H1 (cell line): ENCODE measurements at regions not wholly inside any gene's neighbourhood (a gene's known extent, or its start where the extent isn't known, plus 50 kb on each side); places are given as distances from the start of the nearest gene placed in this dataset.

Source experiments
- CTCF ChIA-PET: fragments of 300-600 bp; sonication (Branson Sonifier 250); formaldehyde crosslinking; loops from one replicate; lab custom pipeline; 2021; ENCODE audit not compliant: partially characterized antibody; lab: Charles Lee
- POLR2A ChIA-PET: fragments of 300-600 bp; sonication (Branson Sonifier 250); formaldehyde crosslinking; loops from one replicate; lab custom pipeline; 2021; ENCODE audit warnings: inconsistent platforms; ENCODE audit not compliant: partially characterized antibody; lab: Charles Lee
- DNase-seq, 2 experiments: peaks; one replicate each; pipeline versions ENCODE4 v3.0.0 to v3.0.0-alpha.2; 2010 to 2022; ENCODE audit warnings: low spot score in 2 of 2, low read depth in 1 of 2, mixed read lengths in 1 of 2
- FAIRE-seq: peaks from 2 replicates; lab custom pipeline; 2011; peaks lifted over from hg19 to GRCh38; lab: Jason Lieb, UNC
- H2AFZ ChIP-seq: 2 replicates; pipeline ENCODE4 v1.8.1; 2012; ENCODE audit warnings: low read length, inconsistent platforms
- H2AK5ac ChIP-seq: 2 replicates; pipeline ENCODE4 v1.6.1; 2013; ENCODE audit warnings: low read depth, low read length
- H2BK120ac ChIP-seq: replicated peaks from 2 replicates; pipeline ENCODE3; 2013; ENCODE audit warnings: low read depth, low read length, inconsistent platforms
- H2BK12ac ChIP-seq: 2 replicates; pipeline ENCODE4 v1.6.1; 2013; ENCODE audit warnings: low read depth, low read length
- H2BK15ac ChIP-seq: 2 replicates; pipeline ENCODE4 v1.6.1; 2013; ENCODE audit warnings: low read length
- H2BK20ac ChIP-seq: 2 replicates; pipeline ENCODE4 v1.6.1; 2013; ENCODE audit warnings: low read length
- H2BK5ac ChIP-seq: 2 replicates; pipeline ENCODE4 v1.6.1; 2013; ENCODE audit warnings: low read depth, low read length
- H3K14ac ChIP-seq: 2 replicates; pipeline ENCODE4 v1.6.1; 2013; ENCODE audit warnings: inconsistent platforms; ENCODE audit not compliant: insufficient read length
- H3K18ac ChIP-seq: 2 replicates; pipeline ENCODE4 v1.6.1; 2013; ENCODE audit warnings: low read length; ENCODE audit errors: extremely low read depth
- H3K23ac ChIP-seq: 2 replicates; pipeline ENCODE4 v1.6.1; 2013; ENCODE audit warnings: inconsistent platforms; ENCODE audit not compliant: insufficient read length
- H3K23me2 ChIP-seq: 2 replicates; pipeline ENCODE4 v1.6.1; 2013; ENCODE audit warnings: low read depth, low read length
- H3K27ac ChIP-seq: 2 replicates; pipeline ENCODE4 v1.6.1; 2011; ENCODE audit warnings: low read depth, low read length, inconsistent platforms
- H3K27me3 ChIP-seq, 4 experiments: replicated peaks in 1 of 4; 1 replicate in 1 of 4; 2 replicates in 3 of 4; pipeline versions ENCODE4 v1.6.1 to v1.8.1; 2011 to 2013; ENCODE audit warnings: low read length in 3 of 4, mild to moderate bottlenecking in 3 of 4, inconsistent platforms in 2 of 4, mixed read lengths in 2 of 4, moderate library complexity in 1 of 4; ENCODE audit not compliant: control insufficient read depth in 3 of 4, insufficient read depth in 3 of 4; ENCODE audit errors: extremely low read depth in 1 of 4
- H3K36me3 ChIP-seq, 4 experiments: 2 replicates each; pipeline versions ENCODE4 v1.6.1 to v1.8.1; 2011 to 2013; ENCODE audit warnings: mild to moderate bottlenecking in 4 of 4, low read length in 3 of 4, moderate library complexity in 2 of 4, control low read depth in 1 of 4, inconsistent platforms in 1 of 4; ENCODE audit not compliant: insufficient read depth in 4 of 4, control insufficient read depth in 2 of 4
- H3K4ac ChIP-seq: replicated peaks from 2 replicates; pipeline ENCODE3; 2013; ENCODE audit warnings: low read length, low read depth, mixed read lengths, inconsistent platforms; ENCODE audit not compliant: insufficient read length
- H3K4me1 ChIP-seq, 4 experiments: replicated peaks in 1 of 4; 1 replicate in 1 of 4; 2 replicates in 3 of 4; pipeline versions ENCODE4 v1.6.1 to v1.8.1; 2011 to 2013; ENCODE audit warnings: low read length in 3 of 4, inconsistent platforms in 2 of 4, mixed read lengths in 1 of 4; ENCODE audit not compliant: insufficient read depth in 4 of 4, control insufficient read depth in 3 of 4
- H3K4me2 ChIP-seq, 2 experiments: 2 replicates each; pipeline versions ENCODE4 v1.6.1 to v1.8.1; 2011 to 2013; ENCODE audit warnings: low read depth in 2 of 2, low read length in 2 of 2, control low read depth in 1 of 2, inconsistent platforms in 1 of 2, mild to moderate bottlenecking in 1 of 2; ENCODE audit not compliant: insufficient read depth in 1 of 2
- H3K4me3 ChIP-seq, 4 experiments: fragments of 200-600, 300-600 bp in 1 of 4; sonication (generic), shearing (Covaris generic), sonication (Bioruptor Twin) in 1 of 4; 2 replicates each; pipeline versions ENCODE4 v1.5.1 to v1.8.1; 2011 to 2016; ENCODE audit warnings: low read length in 4 of 4, low read depth in 3 of 4, control low read depth in 2 of 4, inconsistent platforms in 2 of 4, mild to moderate bottlenecking in 2 of 4, mixed read lengths in 1 of 4, moderate library complexity in 1 of 4; ENCODE audit not compliant: insufficient read depth in 2 of 4; ENCODE audit errors: extremely low read depth in 1 of 4
- H3K56ac ChIP-seq: replicated peaks from 2 replicates; pipeline ENCODE3; 2013; ENCODE audit warnings: low read depth, mild to moderate bottlenecking, mixed read lengths, low read length, inconsistent platforms; ENCODE audit not compliant: insufficient read length
- H3K79me1 ChIP-seq: 2 replicates; pipeline ENCODE4 v1.6.1; 2013; ENCODE audit warnings: low read depth, low read length, control low read depth
- H3K79me2 ChIP-seq, 2 experiments: 2 replicates each; pipeline versions ENCODE4 v1.6.1 to v1.8.1; 2012 to 2013; ENCODE audit warnings: low read length in 2 of 2, mild to moderate bottlenecking in 2 of 2, inconsistent platforms in 1 of 2; ENCODE audit not compliant: insufficient read depth in 2 of 2, control insufficient read depth in 1 of 2
- H3K9ac ChIP-seq, 4 experiments: replicated peaks in 1 of 4; 1 replicate in 1 of 4; 2 replicates in 3 of 4; pipeline versions ENCODE4 v1.6.1 to v1.8.1; 2011 to 2013; ENCODE audit warnings: low read depth in 3 of 4, low read length in 3 of 4, control low read depth in 2 of 4, mild to moderate bottlenecking in 2 of 4, moderate library complexity in 2 of 4, inconsistent platforms in 1 of 4; ENCODE audit errors: extremely low read depth in 1 of 4
- H3K9me3 ChIP-seq, 2 experiments: 2 replicates each; pipeline versions ENCODE4 v1.6.1 to v1.8.1; 2012 to 2013; ENCODE audit warnings: mild to moderate bottlenecking in 2 of 2, moderate library complexity in 2 of 2, control low read depth in 1 of 2, inconsistent platforms in 1 of 2, low read depth in 1 of 2, low read length in 1 of 2, mixed read lengths in 1 of 2; ENCODE audit not compliant: insufficient read depth in 2 of 2
- H4K20me1 ChIP-seq, 2 experiments: replicated peaks in 1 of 2; 2 replicates each; pipeline versions ENCODE3 to v1.8.1; 2011 to 2013; ENCODE audit warnings: inconsistent platforms in 2 of 2, low read length in 2 of 2, mild to moderate bottlenecking in 1 of 2; ENCODE audit not compliant: insufficient read depth in 2 of 2, control insufficient read depth in 1 of 2
- H4K5ac ChIP-seq: 2 replicates; pipeline ENCODE4 v1.6.1; 2013; ENCODE audit warnings: low read length, low read depth, mixed read lengths, inconsistent platforms; ENCODE audit not compliant: insufficient read length
- H4K8ac ChIP-seq: 2 replicates; pipeline ENCODE4 v1.8.0; 2013; ENCODE audit warnings: mild to moderate bottlenecking, moderate library complexity, low read length, inconsistent platforms; ENCODE audit not compliant: insufficient read depth; ENCODE audit errors: extremely low read depth
- H4K91ac ChIP-seq: replicated peaks from 2 replicates; pipeline ENCODE3; 2013; ENCODE audit warnings: low read length, mixed read lengths, inconsistent platforms; ENCODE audit not compliant: insufficient read length
- JUN ChIP-seq: IDR thresholded peaks from 2 replicates; pipeline ENCODE4 v1.6.1; 2011; ENCODE audit warnings: low read depth, mild to moderate bottlenecking, improper control_type of control experiment, low read length
- RAD21 ChIP-seq, 2 experiments: IDR thresholded peaks in 1 of 2; conservative IDR thresholded peaks in 1 of 2; 2 replicates each; pipeline ENCODE4 v1.6.1; 2011; ENCODE audit warnings: low read depth in 2 of 2, low read length in 2 of 2, improper control_type of control experiment in 1 of 2, inconsistent platforms in 1 of 2, mild to moderate bottlenecking in 1 of 2, moderate library complexity in 1 of 2
- WGBS, 2 experiments: shearing (Covaris generic) in 1 of 2; methylation state at CpG; one replicate each; pipeline versions ENCODE4 v1.1.6 to v1.1.7; 2013 to 2015; ENCODE audit warnings: low lambda C conversion rate in 2 of 2, mixed read lengths in 2 of 2, inconsistent platforms in 1 of 2, low coverage in 1 of 2, missing lambda C conversion rate in 1 of 2; ENCODE audit not compliant: insufficient replicate concordance in 2 of 2, insufficient coverage in 1 of 2, insufficient read length in 1 of 2; ENCODE audit errors: extremely low coverage in 1 of 2, missing lambda C conversion rate in 1 of 2; 5-methylcytosine and 5-hydroxymethylcytosine counted together

GRCh38 chr13:47126432-47126831 lies 229.6 kb upstream of the HTR2A start:
- no peak overlapping the region for H3K56ac ChIP-seq
- WGBS, 2 experiments = 100% methylated on average over 2 of the region's 2 CpGs; no CpG with 5 or more reads in 1 of the 2 experiments
- no peak overlapping the region for H3K4ac ChIP-seq
- CTCF ChIA-PET = interaction anchor here (0.6 to 1.9 kb wide), 5 partner anchors 8 to 551 kb away, joined by 3 to 5 read pairs (median 3); no protein-coding TSS in a partner anchor
- no peak overlapping the region for H3K18ac ChIP-seq
- H3K36me3 ChIP-seq = no peaks in the 10 kb centered on the region
- no peak overlapping the region for H4K5ac ChIP-seq
- no peak overlapping the region for H2BK20ac ChIP-seq
- FAIRE-seq (no peak), DNase-seq (no peak)
- no peak overlapping the region for H3K27ac ChIP-seq
- no peak overlapping the region for H2AFZ ChIP-seq
- no peak overlapping the region for H2AK5ac ChIP-seq
- no peaks in the 10 kb centered on the region for H3K23me2 ChIP-seq
- TF ChIP-seq RAD21 (IDR thresholded peaks at IDR 0.05 in 1 of 2, conservative IDR thresholded peaks at IDR 0.05 in 1 of 2; ENCODE audit: low read depth in 2 of 2, low read length in 2 of 2) (peak; percentile 43 to 48; a peak in 3 of 4 replicates), JUN (no peak)
- TF ChIP-seq, all 59 proteins: peak for 1
- Histone ChIP-seq H4K8ac (no peak overlapping the region), H2BK5ac (no peak overlapping the region), H3K4me1 (no peaks in the 10 kb centered on the region), H3K23ac (no peak overlapping the region), H2BK120ac (no peak overlapping the region), H3K4me3 (no peak overlapping the region), H3K27me3 (no peaks in the 10 kb centered on the region), H3K79me1 (no peaks in the 10 kb centered on the region), H3K9me3 (no peaks in the 10 kb centered on the region), H3K79me2 (no peaks in the 10 kb centered on the region), H3K9ac (no peak overlapping the region), H3K14ac (no peak overlapping the region), H4K91ac (no peak overlapping the region), H2BK12ac (no peak overlapping the region), H3K4me2 (no peak overlapping the region), H4K20me1 (no peaks in the 10 kb centered on the region), H2BK15ac (no peak overlapping the region)
- POLR2A ChIA-PET = no interaction called here
